ENCODE measurements at regions not wholly inside any gene's neighbourhood (a gene's known extent, or its start where the extent isn't known, plus 50 kb on each side); places are given as distances from the start of the nearest gene placed in this dataset.

DNA sequence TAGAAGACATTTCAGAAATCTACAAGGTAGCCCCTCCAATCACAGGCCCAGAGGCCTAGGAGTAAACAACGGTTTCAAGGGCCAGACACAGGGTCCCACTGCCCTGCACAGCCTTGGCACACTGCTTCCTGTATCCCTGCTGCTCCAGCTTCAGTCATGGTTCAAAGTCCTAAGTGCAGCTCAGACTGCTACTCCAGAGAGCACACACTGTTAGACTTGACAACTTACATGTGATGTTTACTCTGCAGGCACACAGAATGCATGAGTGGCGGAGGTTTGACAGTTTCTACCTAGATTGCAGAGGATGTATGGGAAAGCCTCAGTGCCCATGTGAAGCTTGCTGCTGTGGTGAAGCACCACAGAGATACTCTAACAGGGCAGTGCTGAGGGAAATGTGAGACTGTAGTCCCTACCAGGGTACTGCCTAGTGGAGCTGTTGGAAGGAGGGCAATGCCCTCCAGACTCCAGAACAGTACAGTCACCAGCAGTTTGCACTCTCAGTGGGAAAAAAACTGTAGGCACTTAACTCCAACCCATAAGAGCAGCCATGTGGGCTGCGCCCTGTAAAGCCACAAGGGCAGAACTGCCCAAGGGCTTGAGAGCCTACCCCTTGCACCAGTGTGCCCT lies 270.0 kb downstream of the ZWINT start:
- no peak for TF ChIP-seq POLR2A (IDR thresholded peaks at IDR 0.05)
- TF ChIP-seq, protein P1, sequence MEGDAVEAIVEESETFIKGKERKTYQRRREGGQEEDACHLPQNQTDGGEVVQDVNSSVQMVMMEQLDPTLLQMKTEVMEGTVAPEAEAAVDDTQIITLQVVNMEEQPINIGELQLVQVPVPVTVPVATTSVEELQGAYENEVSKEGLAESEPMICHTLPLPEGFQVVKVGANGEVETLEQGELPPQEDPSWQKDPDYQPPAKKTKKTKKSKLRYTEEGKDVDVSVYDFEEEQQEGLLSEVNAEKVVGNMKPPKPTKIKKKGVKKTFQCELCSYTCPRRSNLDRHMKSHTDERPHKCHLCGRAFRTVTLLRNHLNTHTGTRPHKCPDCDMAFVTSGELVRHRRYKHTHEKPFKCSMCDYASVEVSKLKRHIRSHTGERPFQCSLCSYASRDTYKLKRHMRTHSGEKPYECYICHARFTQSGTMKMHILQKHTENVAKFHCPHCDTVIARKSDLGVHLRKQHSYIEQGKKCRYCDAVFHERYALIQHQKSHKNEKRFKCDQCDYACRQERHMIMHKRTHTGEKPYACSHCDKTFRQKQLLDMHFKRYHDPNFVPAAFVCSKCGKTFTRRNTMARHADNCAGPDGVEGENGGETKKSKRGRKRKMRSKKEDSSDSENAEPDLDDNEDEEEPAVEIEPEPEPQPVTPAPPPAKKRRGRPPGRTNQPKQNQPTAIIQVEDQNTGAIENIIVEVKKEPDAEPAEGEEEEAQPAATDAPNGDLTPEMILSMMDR (IDR thresholded peaks at IDR 0.05), result no peak

All from uterus (tissue), 2 donors.